Naive thymus-derived CD4-positive, alpha-beta T cell (primary cell): ENCODE measurements at regions not wholly inside any gene's neighbourhood (a gene's known extent, or its start where the extent isn't known, plus 50 kb on each side); places are given as distances from the start of the nearest gene placed in this dataset.

Experiments
- ATAC-seq: fragments of 150-1000 bp; cut with Tn5 transposase; 2 replicates; pipeline ENCODE4 v1.10.0; 2021; ENCODE audit warnings: mild to moderate bottlenecking, moderate library complexity
- CTCF ChIA-PET: fragments of 350-600 bp; sonication (Branson Sonifier 250); formaldehyde crosslinking; loops from one replicate; lab custom pipeline; 2021; ENCODE audit warnings: antibody characterized with exemption; lab: Charles Lee
- POLR2A ChIA-PET: fragments of 350-600 bp; sonication (Branson Sonifier 250); formaldehyde crosslinking; loops from one replicate; lab custom pipeline; 2021; ENCODE audit warnings: antibody characterized with exemption, inconsistent platforms; lab: Charles Lee
- DNase-seq, 9 donors: peaks; one replicate each; pipeline versions ENCODE4 v3.0.0 to v3.0.0-alpha.2; 2020 to 2022; ENCODE audit warnings: mixed read lengths in 1 of 9
- H3K27ac ChIP-seq: one replicate; pipeline ENCODE4 v1.7.0; 2013; ENCODE audit warnings: mild to moderate bottlenecking, low read depth, low read length, moderate library complexity
- H3K27me3 ChIP-seq, 2 donors: one replicate each; pipeline ENCODE4 v1.7.0; 2013; ENCODE audit warnings: low read length in 2 of 2, mild to moderate bottlenecking in 2 of 2, moderate library complexity in 2 of 2; ENCODE audit not compliant: control insufficient read depth in 2 of 2, insufficient read depth in 2 of 2
- H3K36me3 ChIP-seq, 3 experiments: 1 replicate in 2 of 3; 2 replicates in 1 of 3; pipeline ENCODE4 v1.7.0; 2013; ENCODE audit warnings: low read length in 3 of 3, mild to moderate bottlenecking in 3 of 3, moderate library complexity in 1 of 3; ENCODE audit not compliant: insufficient read depth in 3 of 3, control insufficient read depth in 2 of 3
- H3K4me1 ChIP-seq, 2 donors: one replicate each; pipeline ENCODE4 v1.7.0; 2013; ENCODE audit warnings: low read length in 2 of 2, mild to moderate bottlenecking in 2 of 2, moderate library complexity in 1 of 2; ENCODE audit not compliant: control insufficient read depth in 2 of 2, insufficient read depth in 2 of 2
- H3K4me3 ChIP-seq: 2 replicates; pipeline ENCODE4 v1.7.0; 2013; ENCODE audit warnings: mild to moderate bottlenecking, low read length
- H3K9me3 ChIP-seq, 3 experiments: 1 replicate in 2 of 3; 2 replicates in 1 of 3; pipeline ENCODE4 v1.7.0; 2013; ENCODE audit warnings: low read length in 3 of 3; ENCODE audit not compliant: control insufficient read depth in 2 of 3
- H3K27ac Mint-ChIP-seq, 9 donors: one replicate each; pipeline ENCODE4 v1.8.0; 2020 to 2022; ENCODE audit warnings: mixed read lengths in 9 of 9, mild to moderate bottlenecking in 8 of 9, moderate library complexity in 5 of 9, inconsistent platforms in 2 of 9
- H3K27me3 Mint-ChIP-seq, 5 donors: one replicate each; pipeline ENCODE4 v1.8.0; 2021 to 2022; ENCODE audit warnings: mixed read lengths in 5 of 5, mild to moderate bottlenecking in 1 of 5
- H3K36me3 Mint-ChIP-seq, 5 donors: one replicate each; pipeline ENCODE4 v1.8.0; 2020 to 2022; ENCODE audit warnings: mixed read lengths in 5 of 5, mild to moderate bottlenecking in 3 of 5, inconsistent platforms in 1 of 5
- H3K4me1 Mint-ChIP-seq, 7 donors: one replicate each; pipeline ENCODE4 v1.8.0; 2020 to 2022; ENCODE audit warnings: mixed read lengths in 7 of 7, mild to moderate bottlenecking in 3 of 7, inconsistent platforms in 1 of 7
- H3K4me3 Mint-ChIP-seq, 10 donors: one replicate each; pipeline ENCODE4 v1.8.0; 2020 to 2022; ENCODE audit warnings: mild to moderate bottlenecking in 10 of 10, mixed read lengths in 10 of 10, moderate library complexity in 6 of 10, inconsistent platforms in 2 of 10
- H3K9me3 Mint-ChIP-seq, 11 donors: one replicate each; pipeline ENCODE4 v1.8.0; 2020 to 2022; ENCODE audit warnings: mixed read lengths in 11 of 11, mild to moderate bottlenecking in 4 of 11, inconsistent platforms in 1 of 11, moderate library complexity in 1 of 11
- intact Hi-C, 2 donors: fragments of 100-400 bp; cut with micrococcal nuclease; formaldehyde crosslinking; loops; one replicate each; pipeline ENCODE4 v1.15.1; 2023

GRCh38 chr10:109007514-109007913 is 915.8 kb downstream of the XPNPEP1 start:
- H3K4me3 Mint-ChIP-seq = no peak overlapping the region
- Histone ChIP-seq H3K4me1 (no peaks in the 10 kb centered on the region), H3K36me3 (no peaks in the 10 kb centered on the region), H3K27ac (no peak overlapping the region), H3K9me3 (no peaks in the 10 kb centered on the region), H3K4me3 (no peak overlapping the region), H3K27me3 (no peaks in the 10 kb centered on the region)
- no peak overlapping the region for H3K27ac Mint-ChIP-seq
- ATAC-seq (no peak), DNase-seq (no peak)
- peaks cover 0 to 10% (median 2%) of the 10 kb centered on the region in 11 donors for H3K9me3 Mint-ChIP-seq
- no peaks in the 10 kb centered on the region for H3K36me3 Mint-ChIP-seq
- ChIA-PET CTCF (no interaction called here), POLR2A (no interaction called here)
- no peaks in the 10 kb centered on the region for H3K27me3 Mint-ChIP-seq
- intact Hi-C loops = no loop called here
- H3K4me1 Mint-ChIP-seq = no peaks in the 10 kb centered on the region

- intact Hi-C loops = no loop called here
- Histone ChIP-seq H3K27ac (no peak overlapping the region), H3K36me3 (no peaks in the 10 kb centered on the region), H3K4me3 (no peak overlapping the region), H3K4me1 (no peaks in the 10 kb centered on the region), H3K9me3 (no peaks in the 10 kb centered on the region), H3K27me3 (no peaks in the 10 kb centered on the region)
- Mint-ChIP-seq H3K27ac (no peak overlapping the region), H3K4me3 (no peak overlapping the region), H3K9me3 (peaks cover 1 to 20% (median 9%) of the 10 kb centered on the region in 11 donors), H3K36me3 (no peaks in the 10 kb centered on the region), H3K4me1 (no peaks in the 10 kb centered on the region), H3K27me3 (no peaks in the 10 kb centered on the region)
- ChIA-PET POLR2A (no interaction called here), CTCF (no interaction called here)
- DNase-seq = no peak
- no peak for ATAC-seq
Observed at GRCh38 chr10:108990441-108990840, 932.9 kb downstream of the XPNPEP1 start.

- POLR2A ChIA-PET = no interaction called here
Observed at GRCh38 chr10:108989976-108990375, 933.3 kb downstream of the XPNPEP1 start.

GRCh38 chr10:108982159-108982558 is 941.2 kb downstream of the XPNPEP1 start:
- Mint-ChIP-seq H3K9me3 (peaks cover 0 to 29% (median 12%) of the 10 kb centered on the region in 11 donors), H3K27me3 (no peaks in the 10 kb centered on the region), H3K27ac (no peak overlapping the region), H3K4me3 (no peak overlapping the region), H3K36me3 (peaks cover 0 to 3% (median 0%) of the 10 kb centered on the region in 5 donors), H3K4me1 (no peaks in the 10 kb centered on the region)
- ATAC-seq (no peak), DNase-seq (no peak)
- intact Hi-C loops = no loop called here
- no peaks in the 10 kb centered on the region for H3K4me1 ChIP-seq
- no peaks in the 10 kb centered on the region for H3K9me3 ChIP-seq
- no peaks in the 10 kb centered on the region for H3K36me3 ChIP-seq
- CTCF ChIA-PET = no interaction called here
- H3K27me3 ChIP-seq = no peaks in the 10 kb centered on the region
- no peak overlapping the region for H3K4me3 ChIP-seq
- no peak overlapping the region for H3K27ac ChIP-seq
- POLR2A ChIA-PET = no interaction called here

More at GRCh38 chr10:108989976-108990375, 933.3 kb downstream of the XPNPEP1 start:
- Mint-ChIP-seq H3K27ac (no peak overlapping the region), H3K4me3 (no peak overlapping the region), H3K27me3 (no peaks in the 10 kb centered on the region), H3K9me3 (peaks cover 1 to 20% (median 9%) of the 10 kb centered on the region in 11 donors), H3K4me1 (no peaks in the 10 kb centered on the region), H3K36me3 (no peaks in the 10 kb centered on the region)
- Histone ChIP-seq H3K4me1 (no peaks in the 10 kb centered on the region), H3K36me3 (no peaks in the 10 kb centered on the region), H3K27me3 (no peaks in the 10 kb centered on the region), H3K4me3 (no peak overlapping the region), H3K9me3 (no peaks in the 10 kb centered on the region), H3K27ac (no peak overlapping the region)
- CTCF ChIA-PET = no interaction called here
- intact Hi-C loops = no loop called here
- no peak for ATAC-seq
- no peak for DNase-seq

- intact Hi-C loops = no loop called here
- Histone ChIP-seq H3K36me3 (no peaks in the 10 kb centered on the region), H3K4me3 (no peak overlapping the region), H3K4me1 (no peaks in the 10 kb centered on the region), H3K27ac (no peak overlapping the region), H3K27me3 (no peaks in the 10 kb centered on the region), H3K9me3 (no peaks in the 10 kb centered on the region)
- Mint-ChIP-seq H3K27me3 (no peaks in the 10 kb centered on the region), H3K9me3 (peaks cover 0 to 36% (median 14%) of the 10 kb centered on the region in 11 donors), H3K4me1 (no peaks in the 10 kb centered on the region), H3K27ac (no peak overlapping the region), H3K36me3 (peaks cover 0 to 6% (median 3%) of the 10 kb centered on the region in 5 donors), H3K4me3 (no peak overlapping the region)
- CTCF ChIA-PET = no interaction called here
- POLR2A ChIA-PET = no interaction called here
- ATAC-seq (no peak), DNase-seq (no peak)
Observed at GRCh38 chr10:108980869-108981268, 942.4 kb downstream of the XPNPEP1 start.

GRCh38 chr10:108975459-108976058 is 947.8 kb downstream of the XPNPEP1 start:
- H3K36me3 Mint-ChIP-seq = peaks cover 0 to 6% (median 0%) of the 10 kb centered on the region in 5 donors

GRCh38 chr10:108970016-108970415 is 953.3 kb downstream of the XPNPEP1 start:
- DNase-seq (no peak), ATAC-seq (no peak)
- Histone ChIP-seq H3K27ac (no peak overlapping the region), H3K4me1 (no peaks in the 10 kb centered on the region), H3K4me3 (no peak overlapping the region), H3K27me3 (no peaks in the 10 kb centered on the region), H3K36me3 (no peaks in the 10 kb centered on the region), H3K9me3 (no peaks in the 10 kb centered on the region)
- H3K4me1 Mint-ChIP-seq = no peaks in the 10 kb centered on the region
- no peak overlapping the region for H3K27ac Mint-ChIP-seq
- peaks cover 0 to 28% (median 10%) of the 10 kb centered on the region in 11 donors for H3K9me3 Mint-ChIP-seq
- ChIA-PET POLR2A (no interaction called here), CTCF (no interaction called here)
- no peaks in the 10 kb centered on the region for H3K36me3 Mint-ChIP-seq
- H3K4me3 Mint-ChIP-seq = no peak overlapping the region
- intact Hi-C loops = no loop called here
- H3K27me3 Mint-ChIP-seq = no peaks in the 10 kb centered on the region

More at GRCh38 chr10:108975459-108976058, 947.8 kb downstream of the XPNPEP1 start:
- ChIA-PET CTCF (interaction anchor here (0.9 kb wide), 1 partner anchor 11 kb away, joined by 3 read pairs; no protein-coding TSS in a partner anchor), POLR2A (no interaction called here)
- Histone ChIP-seq H3K27me3 (no peaks in the 10 kb centered on the region), H3K4me1 (no peaks in the 10 kb centered on the region), H3K4me3 (no peak overlapping the region), H3K9me3 (no peaks in the 10 kb centered on the region), H3K36me3 (no peaks in the 10 kb centered on the region), H3K27ac (no peak overlapping the region)
- Mint-ChIP-seq H3K4me3 (no peak overlapping the region), H3K9me3 (peaks cover 0 to 41% (median 16%) of the 10 kb centered on the region in 11 donors), H3K27ac (no peak overlapping the region), H3K4me1 (no peaks in the 10 kb centered on the region), H3K27me3 (no peaks in the 10 kb centered on the region)
- no peak for ATAC-seq
- intact Hi-C loops = no loop called here
- DNase-seq = no peak
